Endodermal cell (in vitro differentiated cells): ENCODE measurements at regions not wholly inside any gene's neighbourhood (a gene's known extent, or its start where the extent isn't known, plus 50 kb on each side); places are given as distances from the start of the nearest gene placed in this dataset.

Experiments
- DNase-seq: peaks from one replicate; pipeline ENCODE4 v3.0.0-alpha.2; 2017
- H3K27ac ChIP-seq: 2 replicates; pipeline ENCODE4 v1.5.1; 2013; ENCODE audit warnings: mild to moderate bottlenecking, low read depth, low read length, moderate library complexity
- H3K27me3 ChIP-seq: 2 replicates; pipeline ENCODE4 v1.6.1; 2013; ENCODE audit warnings: mild to moderate bottlenecking, low read length, moderate library complexity; ENCODE audit not compliant: insufficient read depth, control insufficient read depth, poor library complexity, severe bottlenecking
- H3K36me3 ChIP-seq: 2 replicates; pipeline ENCODE4 v1.7.0; 2013; ENCODE audit warnings: mild to moderate bottlenecking, low read length, moderate library complexity; ENCODE audit not compliant: control insufficient read depth, insufficient read depth
- H3K4me1 ChIP-seq: one replicate; pipeline ENCODE4 v1.7.0; 2013; ENCODE audit warnings: low read length; ENCODE audit not compliant: control insufficient read depth, insufficient read depth
- H3K4me3 ChIP-seq: 2 replicates; pipeline ENCODE4 v1.5.1; 2013; ENCODE audit warnings: mild to moderate bottlenecking, low read length, moderate library complexity
- H3K9ac ChIP-seq: 2 replicates; pipeline ENCODE4 v1.6.1; 2013; ENCODE audit warnings: mild to moderate bottlenecking, low read length, moderate library complexity; ENCODE audit not compliant: poor library complexity, severe bottlenecking; ENCODE audit errors: extremely low read depth
- H3K9me3 ChIP-seq: 2 replicates; pipeline ENCODE4 v1.6.1; 2013; ENCODE audit warnings: mild to moderate bottlenecking, low read length, moderate library complexity; ENCODE audit not compliant: control insufficient read depth
- H3K27ac Mint-ChIP-seq: 2 replicates; pipeline ENCODE4 v1.8.0; 2020; ENCODE audit warnings: mixed read lengths
- H3K27me3 Mint-ChIP-seq: 2 replicates; pipeline ENCODE4 v1.8.0; 2021; ENCODE audit warnings: mild to moderate bottlenecking, mixed read lengths; ENCODE audit not compliant: insufficient read depth
- H3K36me3 Mint-ChIP-seq: 2 replicates; pipeline ENCODE4 v1.8.0; 2020; ENCODE audit warnings: low read depth, mixed read lengths
- H3K4me1 Mint-ChIP-seq: 2 replicates; pipeline ENCODE4 v1.8.0; 2020; ENCODE audit warnings: mixed read lengths
- H3K4me3 Mint-ChIP-seq: 2 replicates; pipeline ENCODE4 v1.8.0; 2020; ENCODE audit warnings: mild to moderate bottlenecking, moderate library complexity, mixed read lengths
- H3K9me3 Mint-ChIP-seq: 2 replicates; pipeline ENCODE4 v1.8.0; 2020; ENCODE audit warnings: mild to moderate bottlenecking, mixed read lengths
- CTCF ChIP-seq: fragments of 200-600 bp; sonication (generic); conservative IDR thresholded peaks from 2 replicates; pipeline ENCODE4 v1.5.0; 2021; ENCODE audit warnings: antibody characterized with exemption, mild to moderate bottlenecking
- WGBS, 2 experiments: methylation state at CpG; one replicate each; pipeline versions ENCODE4 v1.1.5 to v1.1.7; 2013; ENCODE audit warnings: missing lambda C conversion rate in 2 of 2, mixed read lengths in 1 of 2; ENCODE audit not compliant: insufficient coverage in 1 of 2, insufficient read length in 1 of 2; 5-methylcytosine and 5-hydroxymethylcytosine counted together

- H3K27ac ChIP-seq: no peak overlapping the region
- H3K27ac Mint-ChIP-seq: no peak overlapping the region
- H3K36me3 ChIP-seq: no peaks in the 10 kb centered on the region
- no peak overlapping the region for H3K4me3 Mint-ChIP-seq
- no peaks in the 10 kb centered on the region for H3K9me3 ChIP-seq
- 94 to 98% methylated on average over 5 to 6 of the region's 6 CpGs for WGBS, 2 experiments
- DNase-seq: no peak
- no peaks in the 10 kb centered on the region for H3K4me1 Mint-ChIP-seq
- no peak overlapping the region for H3K4me3 ChIP-seq
- H3K27me3 Mint-ChIP-seq: no peaks in the 10 kb centered on the region
- H3K36me3 Mint-ChIP-seq: no peaks in the 10 kb centered on the region
- H3K4me1 ChIP-seq: peaks cover 4% of the 10 kb centered on the region
- no peaks in the 10 kb centered on the region for H3K27me3 ChIP-seq
- TF ChIP-seq CTCF: no peak
- no peak overlapping the region for H3K9ac ChIP-seq
- H3K9me3 Mint-ChIP-seq: no peaks in the 10 kb centered on the region
These were observed 271.8 kb upstream of the B3GAT1 start for GRCh38 chr11:134683860-134684259.

- Mint-ChIP-seq H3K9me3 (no peaks in the 10 kb centered on the region), H3K36me3 (no peaks in the 10 kb centered on the region), H3K4me1 (no peaks in the 10 kb centered on the region), H3K27ac (no peak overlapping the region), H3K27me3 (no peaks in the 10 kb centered on the region), H3K4me3 (no peak overlapping the region)
- Histone ChIP-seq H3K27ac (no peak overlapping the region), H3K9me3 (no peaks in the 10 kb centered on the region), H3K4me1 (peaks cover 4% of the 10 kb centered on the region), H3K27me3 (no peaks in the 10 kb centered on the region), H3K36me3 (no peaks in the 10 kb centered on the region), H3K4me3 (no peak overlapping the region), H3K9ac (no peak overlapping the region)
- DNase-seq: no peak
- no peak for TF ChIP-seq CTCF
- 95 to 97% methylated on average over 9 to 12 of the region's 12 CpGs for WGBS, 2 experiments
These were observed 270.5 kb upstream of the B3GAT1 start for GRCh38 chr11:134682577-134682976.

- Mint-ChIP-seq H3K4me1 (no peaks in the 10 kb centered on the region), H3K4me3 (no peak overlapping the region), H3K9me3 (no peaks in the 10 kb centered on the region), H3K27ac (no peak overlapping the region), H3K27me3 (no peaks in the 10 kb centered on the region), H3K36me3 (no peaks in the 10 kb centered on the region)
- H3K4me3 ChIP-seq: no peak overlapping the region
- TF ChIP-seq CTCF: no peak
- no peaks in the 10 kb centered on the region for H3K27me3 ChIP-seq
- H3K9ac ChIP-seq: no peak overlapping the region
- no peak for DNase-seq
- 68 to 80% methylated on average over 1 to 2 of the region's 2 CpGs for WGBS, 2 experiments
- no peaks in the 10 kb centered on the region for H3K9me3 ChIP-seq
- H3K36me3 ChIP-seq: no peaks in the 10 kb centered on the region
- no peaks in the 10 kb centered on the region for H3K4me1 ChIP-seq
- no peak overlapping the region for H3K27ac ChIP-seq
These were observed 267.6 kb upstream of the B3GAT1 start for GRCh38 chr11:134679592-134679991.
